ENCODE measurements at regions not wholly inside any gene's neighbourhood (a gene's known extent, or its start where the extent isn't known, plus 50 kb on each side); places are given as distances from the start of the nearest gene placed in this dataset.
"Not testable (repeated sequence)": the region's sequence is repeated elsewhere in the genome, so short reads cannot be mapped to it uniquely, and the experiment has no call there.

DNA sequence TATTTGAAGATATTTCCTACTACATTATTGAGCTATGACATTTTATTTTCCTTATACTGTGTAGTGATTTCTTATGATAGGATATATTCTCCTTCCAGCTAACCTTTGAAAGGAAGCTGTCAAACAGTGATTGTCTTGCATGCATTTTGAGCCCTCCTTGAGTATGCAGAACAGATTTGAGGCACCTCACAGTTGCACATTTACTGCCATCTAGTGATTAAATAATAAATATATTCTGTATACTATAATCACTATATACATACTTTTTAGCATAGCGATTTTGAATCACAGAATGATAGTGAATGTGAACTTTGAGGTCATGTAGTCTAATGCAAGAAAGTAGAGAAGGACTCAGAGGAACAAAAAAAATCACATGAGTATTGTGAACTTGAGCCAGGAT is 268.4 kb upstream of the CDH19 start:
- H3K27ac ChIP-seq: no peak overlapping the region
- H3K4me3 ChIP-seq (ENCODE audit: low read depth, low read length): no peak overlapping the region
- H3K27me3 ChIP-seq (replicated peaks): no peaks in the 10 kb centered on the region
- TF ChIP-seq, protein P1, sequence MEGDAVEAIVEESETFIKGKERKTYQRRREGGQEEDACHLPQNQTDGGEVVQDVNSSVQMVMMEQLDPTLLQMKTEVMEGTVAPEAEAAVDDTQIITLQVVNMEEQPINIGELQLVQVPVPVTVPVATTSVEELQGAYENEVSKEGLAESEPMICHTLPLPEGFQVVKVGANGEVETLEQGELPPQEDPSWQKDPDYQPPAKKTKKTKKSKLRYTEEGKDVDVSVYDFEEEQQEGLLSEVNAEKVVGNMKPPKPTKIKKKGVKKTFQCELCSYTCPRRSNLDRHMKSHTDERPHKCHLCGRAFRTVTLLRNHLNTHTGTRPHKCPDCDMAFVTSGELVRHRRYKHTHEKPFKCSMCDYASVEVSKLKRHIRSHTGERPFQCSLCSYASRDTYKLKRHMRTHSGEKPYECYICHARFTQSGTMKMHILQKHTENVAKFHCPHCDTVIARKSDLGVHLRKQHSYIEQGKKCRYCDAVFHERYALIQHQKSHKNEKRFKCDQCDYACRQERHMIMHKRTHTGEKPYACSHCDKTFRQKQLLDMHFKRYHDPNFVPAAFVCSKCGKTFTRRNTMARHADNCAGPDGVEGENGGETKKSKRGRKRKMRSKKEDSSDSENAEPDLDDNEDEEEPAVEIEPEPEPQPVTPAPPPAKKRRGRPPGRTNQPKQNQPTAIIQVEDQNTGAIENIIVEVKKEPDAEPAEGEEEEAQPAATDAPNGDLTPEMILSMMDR (IDR thresholded peaks at IDR 0.05; ENCODE audit: low read depth, low read length, missing control alignments): peak; percentile 29
- no peaks in the 10 kb centered on the region for H3K36me3 ChIP-seq (replicated peaks)
- peak; percentile 0 for DNase-seq
- in situ Hi-C loops (cut with HindIII; ENCODE audit: low pct_ligation_motif_present, low sequenced_read_pairs): no loop called here

DNA sequence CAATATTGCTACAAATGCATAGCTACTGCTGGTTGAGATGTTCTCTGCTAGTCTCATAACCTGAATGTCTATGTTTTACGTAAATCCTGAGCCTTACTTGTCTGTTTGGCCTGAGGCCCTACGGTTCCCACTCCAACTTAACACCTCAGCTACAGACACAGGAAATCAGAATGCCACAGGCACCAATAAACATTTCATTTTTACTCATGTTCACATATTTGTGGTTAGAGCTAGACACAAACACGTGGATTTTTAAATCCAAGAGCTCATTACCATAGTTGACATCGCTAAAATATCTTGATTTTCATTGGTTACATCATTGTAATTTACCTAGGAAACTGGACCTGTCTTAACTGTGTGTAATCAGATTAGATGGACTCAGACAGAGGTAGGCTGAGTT is 263.8 kb upstream of the CDH19 start:
- in situ Hi-C loops (cut with HindIII; ENCODE audit: low pct_ligation_motif_present, low sequenced_read_pairs): no loop called here
- no peak for DNase-seq
- Histone ChIP-seq H3K27ac (no peak overlapping the region), H3K36me3 (replicated peaks) (no peaks in the 10 kb centered on the region), H3K27me3 (replicated peaks) (no peaks in the 10 kb centered on the region), H3K4me3 (ENCODE audit: low read depth, low read length) (no peak overlapping the region)
- TF ChIP-seq, protein P1 (IDR thresholded peaks at IDR 0.05; ENCODE audit: low read depth, low read length, missing control alignments): no peak

DNA sequence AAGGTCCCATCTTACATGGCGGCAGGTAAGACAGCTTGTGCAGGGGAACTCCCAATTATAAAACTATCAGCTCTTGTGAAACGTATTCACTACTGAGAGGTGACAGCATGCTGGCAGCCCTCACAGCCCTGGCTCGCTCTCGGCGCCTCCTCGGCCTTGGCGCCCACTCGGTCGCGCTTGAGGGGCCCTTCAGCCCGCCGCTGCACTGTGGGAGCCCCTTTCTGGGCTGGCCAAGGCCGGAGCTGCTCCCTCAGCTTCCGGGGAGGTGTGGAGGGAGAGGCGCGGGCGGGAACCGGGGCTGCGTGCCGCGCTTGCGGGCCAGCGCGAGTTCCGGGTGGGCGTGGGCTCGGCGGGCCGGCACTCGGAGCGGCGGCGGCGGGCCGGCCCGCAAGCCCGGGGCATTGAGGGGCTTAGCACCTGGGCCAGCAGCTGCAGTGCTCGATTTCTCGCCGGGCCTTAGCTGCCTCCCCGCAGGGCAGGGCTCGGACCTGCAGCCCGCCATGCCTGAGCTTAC is 262.6 kb upstream of the CDH19 start:
- H3K27ac ChIP-seq; H3K36me3 ChIP-seq (replicated peaks); DNase-seq; H3K27me3 ChIP-seq (replicated peaks); in situ Hi-C loops (cut with HindIII; ENCODE audit: low pct_ligation_motif_present, low sequenced_read_pairs); H3K4me3 ChIP-seq (ENCODE audit: low read depth, low read length): not testable (repeated sequence)

DNA sequence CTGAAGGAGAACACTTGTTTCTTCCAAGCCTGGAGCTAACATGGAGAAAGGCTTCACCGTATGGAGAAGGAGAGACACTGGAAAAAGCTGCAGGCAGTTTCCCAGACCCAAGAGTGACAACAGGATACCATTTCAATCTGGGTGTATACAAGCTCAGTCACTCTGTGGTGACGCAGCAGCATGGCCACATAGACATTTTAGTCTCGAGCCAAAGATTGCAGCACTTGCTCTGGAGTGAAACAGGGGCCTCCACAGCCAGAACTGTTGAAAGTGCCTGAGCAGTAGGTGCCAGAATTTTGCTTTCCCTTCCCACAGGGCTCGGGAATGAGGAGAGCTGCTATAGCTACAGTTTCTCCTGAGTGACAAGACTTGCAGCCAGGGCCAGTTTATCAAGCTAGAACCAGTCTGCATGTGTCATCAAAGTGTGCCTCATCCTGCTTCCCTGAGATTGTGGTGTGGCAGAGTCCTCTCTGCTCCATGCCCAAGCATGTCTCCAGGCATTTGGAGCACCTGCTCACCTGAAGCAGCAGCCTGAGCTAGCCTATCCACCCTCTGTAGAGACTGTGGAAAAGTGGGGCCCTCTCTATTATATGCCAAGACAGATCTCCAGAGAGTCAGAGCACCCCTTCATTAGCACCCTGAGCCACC is 234.6 kb upstream of the CDH19 start:
- Histone ChIP-seq H3K27ac (no peak overlapping the region), H3K4me3 (ENCODE audit: low read depth, low read length) (no peak overlapping the region), H3K27me3 (replicated peaks) (no peaks in the 10 kb centered on the region), H3K36me3 (replicated peaks) (no peaks in the 10 kb centered on the region)
- DNase-seq: no peak
- in situ Hi-C loops (cut with HindIII; ENCODE audit: low pct_ligation_motif_present, low sequenced_read_pairs): no loop called here
- TF ChIP-seq, protein P1 (IDR thresholded peaks at IDR 0.05; ENCODE audit: low read depth, low read length, missing control alignments): no peak

DNA sequence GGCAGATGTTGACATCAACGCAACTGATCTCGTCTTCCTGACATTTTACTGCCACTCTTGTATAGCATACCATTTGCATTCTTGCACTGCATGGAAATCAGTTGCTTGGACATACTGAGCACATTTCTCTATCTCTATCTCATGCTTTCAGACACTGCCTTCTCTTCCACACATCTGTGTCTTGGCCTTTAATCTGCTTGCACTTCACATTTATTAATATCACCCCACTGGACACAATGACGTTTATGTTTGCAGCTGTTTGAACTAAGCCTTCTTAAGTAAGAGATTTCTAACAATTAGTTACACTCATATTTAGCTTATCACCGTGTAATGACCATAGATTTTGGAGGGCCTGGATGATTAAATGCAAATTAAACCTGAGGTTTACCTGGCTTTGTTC is 229.8 kb upstream of the CDH19 start:
- no peaks in the 10 kb centered on the region for H3K36me3 ChIP-seq (replicated peaks)
- no peak for DNase-seq

DNA sequence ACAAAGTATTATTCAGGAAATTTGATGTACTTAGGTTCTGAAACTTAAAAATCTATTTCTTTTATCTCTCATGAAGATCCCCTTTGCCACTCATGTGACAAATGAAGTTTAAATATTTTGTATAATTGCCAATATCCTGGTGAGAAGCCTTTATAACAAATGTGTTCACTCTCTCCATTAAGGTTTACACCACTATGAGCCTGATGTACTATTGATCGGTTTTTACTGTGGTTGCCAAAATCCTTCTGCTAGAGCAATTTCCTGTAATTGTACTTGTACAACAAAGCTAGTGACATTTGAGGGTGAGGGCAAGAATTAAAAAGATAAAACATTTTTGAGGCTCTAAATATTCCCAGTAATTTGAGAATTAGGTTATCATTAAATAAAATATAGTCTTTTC is 222.3 kb upstream of the CDH19 start:
- TF ChIP-seq, protein P1 (IDR thresholded peaks at IDR 0.05; ENCODE audit: low read depth, low read length, missing control alignments): no peak
- Histone ChIP-seq H3K27ac (no peak overlapping the region), H3K4me3 (ENCODE audit: low read depth, low read length) (no peak overlapping the region), H3K27me3 (replicated peaks) (no peaks in the 10 kb centered on the region), H3K36me3 (replicated peaks) (no peaks in the 10 kb centered on the region)
- in situ Hi-C loops (cut with HindIII; ENCODE audit: low pct_ligation_motif_present, low sequenced_read_pairs): no loop called here
- DNase-seq: no peak

More for the DNA sequence above, 229.8 kb upstream of the CDH19 start:
- TF ChIP-seq, protein P1 (IDR thresholded peaks at IDR 0.05; ENCODE audit: low read depth, low read length, missing control alignments): no peak
- Histone ChIP-seq H3K27me3 (replicated peaks) (no peaks in the 10 kb centered on the region), H3K27ac (no peak overlapping the region), H3K4me3 (ENCODE audit: low read depth, low read length) (no peak overlapping the region)
- in situ Hi-C loops (cut with HindIII; ENCODE audit: low pct_ligation_motif_present, low sequenced_read_pairs): no loop called here

Measured in brain microvascular endothelial cell (primary cell).